Fibroblast of the aortic adventitia (primary cell): ENCODE measurements at regions not wholly inside any gene's neighbourhood (a gene's known extent, or its start where the extent isn't known, plus 50 kb on each side); places are given as distances from the start of the nearest gene placed in this dataset.
A peak's percentile ranks its signal among the peaks of the same experiment; 100 is the strongest.

Experiments used
- DNase-seq: peaks from one replicate; pipeline ENCODE4 v3.0.0-alpha.2; 2010; ENCODE audit warnings: low read depth
- H3K4me3 ChIP-seq: 2 replicates; pipeline ENCODE4 v1.5.1; 2011; ENCODE audit warnings: low read depth, mild to moderate bottlenecking, control low read depth, low read length, moderate library complexity
- CTCF ChIP-seq: IDR thresholded peaks from 2 replicates; pipeline ENCODE4 v1.5.1; 2011; ENCODE audit warnings: mild to moderate bottlenecking, low read length, control low read depth, inconsistent platforms; ENCODE audit not compliant: insufficient read depth

GRCh38 chr17:17412326-17412725 lies 64.5 kb upstream of the MED9 start:
- TF ChIP-seq CTCF = no peak
- peak; percentile 75 for DNase-seq
- H3K4me3 ChIP-seq = no peak overlapping the region

- peak; percentile 56 for DNase-seq
- no peak for TF ChIP-seq CTCF
Observed at GRCh38 chr17:17413215-17413792, 63.5 kb upstream of the MED9 start.

GRCh38 chr17:17413821-17414220 lies 63.0 kb upstream of the MED9 start:
- peak; percentile 45 for DNase-seq
- no peak for TF ChIP-seq CTCF
- H3K4me3 ChIP-seq = peak overlapping the region; percentile 49

More at GRCh38 chr17:17413215-17413792, 63.5 kb upstream of the MED9 start:
- no peak overlapping the region for H3K4me3 ChIP-seq

GRCh38 chr17:17414341-17414805 lies 62.4 kb upstream of the MED9 start:
- DNase-seq = peak; percentile 92
- no peak for TF ChIP-seq CTCF
- peak overlapping the region; percentile 49 for H3K4me3 ChIP-seq

GRCh38 chr17:17415006-17415405 lies 61.8 kb upstream of the MED9 start:
- peak; percentile 78 for DNase-seq
- H3K4me3 ChIP-seq = no peak overlapping the region
- no peak for TF ChIP-seq CTCF

- DNase-seq = peak; percentile 81
- no peak overlapping the region for H3K4me3 ChIP-seq
- no peak for TF ChIP-seq CTCF
Observed at GRCh38 chr17:17416007-17416399, 60.8 kb upstream of the MED9 start.
